HG02642 (cell line): ENCODE measurements at regions not wholly inside any gene's neighbourhood (a gene's known extent, or its start where the extent isn't known, plus 50 kb on each side); places are given as distances from the start of the nearest gene placed in this dataset.
"Not testable (repeated sequence)": the region's sequence is repeated elsewhere in the genome, so short reads cannot be mapped to it uniquely, and the experiment has no call there.

Source experiments
- ATAC-seq: cut with Tn5 transposase; IDR thresholded peaks from one replicate; pipeline ENCODE4 v1.9.1; 2021; ENCODE audit warnings: mild to moderate bottlenecking; ENCODE audit not compliant: unreplicated experiment, poor library complexity

GRCh38 chr16:72729552-72729951, 318.4 kb downstream of the ZFHX3 start:
- not testable (repeated sequence) for ATAC-seq

GRCh38 chr16:72728516-72728915, 319.4 kb downstream of the ZFHX3 start:
- ATAC-seq, result no peak

- ATAC-seq, result no peak
These were observed 320.4 kb downstream of the ZFHX3 start for GRCh38 chr16:72727565-72727964.

GRCh38 chr16:72725643-72726042, 322.3 kb downstream of the ZFHX3 start:
- no peak for ATAC-seq

GRCh38 chr16:72723781-72724180, 324.1 kb downstream of the ZFHX3 start:
- no peak for ATAC-seq

- no peak for ATAC-seq
These were observed 325.4 kb downstream of the ZFHX3 start for GRCh38 chr16:72722552-72722951.

- no peak for ATAC-seq
These were observed 325.9 kb downstream of the ZFHX3 start for GRCh38 chr16:72721981-72722380.

GRCh38 chr16:72715267-72715666, 332.7 kb downstream of the ZFHX3 start:
- no peak for ATAC-seq

- ATAC-seq, result no peak
These were observed 336.1 kb downstream of the ZFHX3 start for GRCh38 chr16:72711823-72712222.

- no peak for ATAC-seq
These were observed 342.1 kb downstream of the ZFHX3 start for GRCh38 chr16:72705801-72706200.

- ATAC-seq, result no peak
These were observed 343.1 kb downstream of the ZFHX3 start for GRCh38 chr16:72704746-72705372.

- ATAC-seq, result no peak
These were observed 358.1 kb downstream of the ZFHX3 start for GRCh38 chr16:72689851-72690250.

GRCh38 chr16:72680732-72681131, 367.2 kb downstream of the ZFHX3 start:
- no peak for ATAC-seq

- ATAC-seq, result no peak
These were observed 368.1 kb downstream of the ZFHX3 start for GRCh38 chr16:72679856-72680255.

GRCh38 chr16:72677662-72678447, 370.1 kb downstream of the ZFHX3 start:
- ATAC-seq, result no peak

- no peak for ATAC-seq
These were observed 374.8 kb downstream of the ZFHX3 start for GRCh38 chr16:72673118-72673517.

GRCh38 chr16:72666267-72666666, 381.7 kb downstream of the ZFHX3 start:
- ATAC-seq, result no peak

- no peak for ATAC-seq
These were observed 382.2 kb downstream of the ZFHX3 start for GRCh38 chr16:72665701-72666100.

GRCh38 chr16:72664509-72665408, 383.2 kb downstream of the ZFHX3 start:
- ATAC-seq, result peak; percentile 100

GRCh38 chr16:72664056-72664508, 383.8 kb downstream of the ZFHX3 start:
- ATAC-seq, result no peak
